Central memory CD8-positive, alpha-beta T cell (primary cell): ENCODE measurements at regions not wholly inside any gene's neighbourhood (a gene's known extent, or its start where the extent isn't known, plus 50 kb on each side); places are given as distances from the start of the nearest gene placed in this dataset.
"Not testable (repeated sequence)": the region's sequence is repeated elsewhere in the genome, so short reads cannot be mapped to it uniquely, and the experiment has no call there.

Source experiments
- ATAC-seq: fragments of 150-1000 bp; cut with Tn5 transposase; replicated peaks from 2 replicates; pipeline ENCODE4 v1.10.0; 2022; ENCODE audit warnings: mild to moderate bottlenecking, moderate FRiP score, moderate number of reproducible peaks; ENCODE audit not compliant: poor library complexity, severe bottlenecking; ENCODE audit errors: extremely low read depth
- DNase-seq, 2 donors: peaks; one replicate each; pipeline ENCODE4 v3.0.0; 2021; ENCODE audit warnings: low spot score in 2 of 2
- H3K27ac Mint-ChIP-seq: one replicate; pipeline ENCODE4 v1.8.0; 2022; ENCODE audit warnings: low read depth, mild to moderate bottlenecking, moderate library complexity, mixed read lengths
- H3K27me3 Mint-ChIP-seq: one replicate; pipeline ENCODE4 v1.8.0; 2022; ENCODE audit warnings: mixed read lengths
- H3K36me3 Mint-ChIP-seq: one replicate; pipeline ENCODE4 v1.8.0; 2022; ENCODE audit warnings: mild to moderate bottlenecking, moderate library complexity, mixed read lengths; ENCODE audit not compliant: insufficient read depth
- H3K4me1 Mint-ChIP-seq: one replicate; pipeline ENCODE4 v1.8.0; 2022; ENCODE audit warnings: mixed read lengths
- H3K4me3 Mint-ChIP-seq: one replicate; pipeline ENCODE4 v1.8.0; 2022; ENCODE audit warnings: mild to moderate bottlenecking, moderate library complexity, mixed read lengths
- H3K9me3 Mint-ChIP-seq: one replicate; pipeline ENCODE4 v1.8.0; 2022; ENCODE audit warnings: mixed read lengths

DNA sequence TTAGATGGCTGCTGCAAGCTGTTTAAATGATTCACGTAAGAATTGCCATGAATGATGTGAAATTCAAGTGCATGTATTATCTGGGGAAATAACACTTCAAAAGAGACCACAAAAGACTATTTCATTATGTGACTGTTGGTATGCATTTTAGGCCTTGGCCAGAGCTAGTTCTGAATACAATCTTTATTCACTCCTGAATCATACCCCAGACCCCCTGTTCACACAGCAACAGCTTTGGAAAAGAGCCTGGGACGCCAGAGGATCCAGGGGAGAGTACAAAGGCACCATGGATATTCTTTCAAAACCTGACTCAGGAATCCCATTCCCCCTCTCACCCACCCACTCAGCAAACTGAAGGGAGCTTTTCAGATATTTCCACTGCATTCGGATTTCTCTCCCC, 377.1 kb upstream of the DPP6 start:
- Mint-ChIP-seq H3K4me3 (no peak overlapping the region), H3K27ac (no peak overlapping the region)

DNA sequence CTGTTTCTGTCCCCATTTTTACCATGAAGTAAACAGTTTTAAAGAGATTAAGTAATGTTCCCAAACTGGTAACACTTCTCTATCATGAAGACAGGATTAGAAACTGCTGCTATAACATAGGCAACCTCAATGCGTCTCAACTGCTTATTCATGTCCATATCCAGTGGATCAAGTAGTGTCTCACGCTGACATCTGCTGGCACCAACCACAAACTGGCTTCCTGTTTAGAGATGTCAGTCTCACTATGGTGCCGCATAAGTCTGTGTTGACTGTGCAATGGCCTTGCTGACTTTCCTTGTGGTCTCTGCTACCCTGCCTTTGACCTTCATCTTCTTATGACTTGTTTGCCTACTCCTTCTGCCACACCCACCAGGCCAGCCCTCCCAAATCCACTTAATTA, 369.6 kb upstream of the DPP6 start:
- H3K27me3 Mint-ChIP-seq: no peaks in the 10 kb centered on the region
- ATAC-seq (no peak), DNase-seq (no peak)
- no peak overlapping the region for H3K27ac Mint-ChIP-seq
- no peak overlapping the region for H3K4me3 Mint-ChIP-seq
- no peaks in the 10 kb centered on the region for H3K4me1 Mint-ChIP-seq
- no peaks in the 10 kb centered on the region for H3K36me3 Mint-ChIP-seq
- H3K9me3 Mint-ChIP-seq: peaks cover 7% of the 10 kb centered on the region

More for the DNA sequence above, 377.1 kb upstream of the DPP6 start:
- Mint-ChIP-seq H3K27me3 (no peaks in the 10 kb centered on the region), H3K9me3 (peaks cover 12% of the 10 kb centered on the region), H3K4me1 (no peaks in the 10 kb centered on the region), H3K36me3 (no peaks in the 10 kb centered on the region)
- ATAC-seq (no peak), DNase-seq (no peak)

DNA sequence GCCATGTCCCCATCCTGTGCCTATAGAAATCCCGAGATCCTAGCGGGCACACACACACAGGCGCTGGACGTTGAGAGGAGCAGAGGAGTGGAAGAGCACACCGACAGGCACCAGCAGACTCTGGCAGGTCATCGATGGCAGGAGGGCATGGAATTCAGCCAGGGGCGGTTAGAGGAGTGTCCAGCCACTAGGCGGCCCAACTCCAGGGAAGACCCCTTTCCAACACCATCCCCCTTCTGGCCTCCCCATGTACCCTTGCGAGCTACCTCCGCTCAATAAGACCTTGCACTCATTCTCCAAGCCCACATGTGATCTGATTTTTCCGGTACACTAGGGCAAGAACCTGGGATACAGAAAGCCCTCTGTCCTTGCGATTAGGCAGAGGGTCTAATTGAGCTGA, 356.0 kb upstream of the DPP6 start:
- H3K36me3 Mint-ChIP-seq: no peaks in the 10 kb centered on the region
- no peaks in the 10 kb centered on the region for H3K27me3 Mint-ChIP-seq
- DNase-seq (no peak), ATAC-seq (no peak)
- H3K4me1 Mint-ChIP-seq: no peaks in the 10 kb centered on the region
- no peak overlapping the region for H3K27ac Mint-ChIP-seq
- peaks cover 11% of the 10 kb centered on the region for H3K9me3 Mint-ChIP-seq
- H3K4me3 Mint-ChIP-seq: no peak overlapping the region

DNA sequence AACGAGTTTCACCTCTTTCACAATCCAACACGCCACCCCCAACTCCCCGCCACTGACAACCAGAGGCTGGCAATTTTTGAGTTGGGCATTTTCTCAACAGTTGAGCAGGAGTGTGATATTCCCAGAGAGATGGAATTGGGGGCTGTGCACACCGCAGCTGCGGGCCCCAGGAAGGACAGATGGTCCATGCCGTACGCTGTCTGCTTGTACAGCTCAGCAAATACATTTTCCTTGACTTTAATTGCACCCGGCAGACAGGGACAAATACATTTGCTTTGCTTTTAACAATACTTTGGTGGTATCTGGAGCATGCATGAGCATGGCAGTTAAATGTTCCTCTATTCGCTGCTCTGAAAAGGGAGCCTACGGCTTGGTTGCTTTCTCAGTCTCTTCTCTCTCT, 354.2 kb upstream of the DPP6 start:
- H3K27me3 Mint-ChIP-seq: no peaks in the 10 kb centered on the region
- H3K27ac Mint-ChIP-seq: no peak overlapping the region
- no peak overlapping the region for H3K4me3 Mint-ChIP-seq
- H3K36me3 Mint-ChIP-seq: no peaks in the 10 kb centered on the region
- ATAC-seq (no peak), DNase-seq (no peak)
- peaks cover 20% of the 10 kb centered on the region for H3K9me3 Mint-ChIP-seq
- H3K4me1 Mint-ChIP-seq: no peaks in the 10 kb centered on the region

DNA sequence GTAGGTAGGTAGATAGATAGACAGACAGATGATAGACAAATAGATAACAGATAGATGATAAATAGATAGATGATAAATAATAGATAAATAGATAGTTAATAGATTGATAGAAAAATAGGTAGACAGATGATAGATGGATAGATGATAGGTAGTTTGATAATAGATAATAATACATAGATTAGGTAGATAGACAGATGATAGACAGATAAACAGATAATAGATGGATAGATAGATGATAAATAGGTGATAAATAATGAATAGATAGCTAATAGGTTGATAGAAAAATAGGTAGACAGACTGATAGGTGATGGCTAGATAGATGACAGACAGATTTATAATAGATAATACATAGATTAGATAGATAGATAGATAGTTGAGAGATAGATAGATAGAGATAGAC, 350.5 kb upstream of the DPP6 start:
- DNase-seq (no peak), ATAC-seq (no peak)
- Mint-ChIP-seq H3K36me3 (no peaks in the 10 kb centered on the region), H3K27ac (no peak overlapping the region), H3K4me1 (no peaks in the 10 kb centered on the region), H3K27me3 (no peaks in the 10 kb centered on the region), H3K4me3 (no peak overlapping the region), H3K9me3 (peaks cover 20% of the 10 kb centered on the region)

DNA sequence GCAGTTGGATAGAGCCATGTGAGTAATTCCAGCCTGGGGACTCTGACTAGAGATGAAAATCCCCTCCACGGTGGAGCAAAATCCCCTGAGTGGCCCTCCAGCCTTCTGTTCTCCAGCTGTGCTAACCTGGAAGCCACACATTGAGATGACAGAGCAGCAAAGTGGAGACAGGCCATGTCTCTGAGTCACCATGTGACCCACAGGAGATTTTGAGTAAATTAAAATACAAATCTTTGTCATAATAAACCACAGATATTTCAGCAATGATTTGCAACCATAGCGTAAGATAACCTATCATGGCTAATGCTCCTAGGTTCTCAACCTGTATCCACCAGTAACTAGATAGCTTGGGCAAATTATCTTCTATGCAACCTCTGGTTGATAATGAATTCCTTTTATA, 328.3 kb upstream of the DPP6 start:
- H3K27me3 Mint-ChIP-seq, ATAC-seq, DNase-seq, H3K4me1 Mint-ChIP-seq, H3K4me3 Mint-ChIP-seq, H3K9me3 Mint-ChIP-seq, H3K27ac Mint-ChIP-seq, H3K36me3 Mint-ChIP-seq: not testable (repeated sequence)

DNA sequence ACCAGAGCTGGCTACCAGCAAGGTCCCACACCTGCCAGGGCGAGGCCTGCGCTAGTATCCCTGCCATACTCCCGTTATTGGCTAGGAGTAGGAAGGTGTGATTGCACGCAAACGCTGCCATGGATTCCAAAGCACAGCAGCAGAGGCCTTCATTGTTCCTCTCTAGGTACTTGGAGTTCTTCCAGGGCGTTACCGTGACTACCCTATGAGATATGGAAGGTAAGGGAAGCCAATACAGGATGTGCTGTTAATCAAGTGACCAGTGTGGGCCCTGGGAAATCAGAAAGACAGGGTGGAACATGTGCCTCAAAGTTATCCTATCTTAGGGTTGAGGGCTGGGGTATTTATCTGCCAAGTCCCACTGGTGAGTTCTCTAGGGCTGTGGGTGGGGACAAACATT, 320.7 kb upstream of the DPP6 start:
- H3K36me3 Mint-ChIP-seq, H3K27ac Mint-ChIP-seq, H3K9me3 Mint-ChIP-seq, DNase-seq, ATAC-seq, H3K4me3 Mint-ChIP-seq, H3K4me1 Mint-ChIP-seq, H3K27me3 Mint-ChIP-seq: not testable (repeated sequence)

DNA sequence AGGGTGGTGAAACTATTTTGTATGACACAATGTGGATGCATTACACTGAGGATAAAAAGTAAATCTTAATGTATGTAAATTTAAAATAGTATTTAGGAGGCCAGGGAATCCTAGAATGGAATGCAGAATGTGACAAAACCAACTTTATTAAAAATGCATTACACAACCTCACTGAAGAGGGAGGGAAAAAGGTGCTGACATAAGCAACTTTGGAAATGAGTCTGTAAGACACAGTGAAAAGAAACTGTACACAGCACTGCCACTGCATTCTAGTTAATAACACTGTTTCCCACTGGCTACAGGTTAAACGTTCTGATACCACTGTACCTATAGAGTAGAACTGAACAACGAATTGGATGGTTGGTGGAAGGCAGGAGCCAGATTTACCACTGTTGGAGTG, 308.8 kb upstream of the DPP6 start:
- not testable (repeated sequence) for H3K27ac Mint-ChIP-seq

DNA sequence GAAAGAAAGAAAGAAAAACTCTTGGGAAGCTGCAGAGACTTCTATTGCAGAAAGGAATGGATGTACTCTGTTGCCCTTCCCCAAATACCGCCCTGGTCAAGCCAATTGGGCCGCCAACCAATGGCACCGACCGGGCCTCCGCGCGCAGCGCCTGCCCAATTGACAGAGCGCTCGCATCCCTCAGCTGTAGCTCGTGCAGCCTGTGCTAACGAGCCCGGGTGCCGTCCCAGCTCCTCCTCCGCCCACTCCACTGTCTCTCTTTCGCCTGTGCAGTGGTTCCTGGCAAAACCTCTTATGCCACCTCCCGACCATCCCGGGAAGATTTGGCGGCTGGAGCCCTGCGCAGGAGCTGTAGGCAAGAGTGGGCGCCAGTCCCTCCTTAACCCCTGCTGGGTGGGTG, 304.2 kb upstream of the DPP6 start:
- not testable (repeated sequence) for ATAC-seq, H3K27me3 Mint-ChIP-seq, H3K36me3 Mint-ChIP-seq, DNase-seq, H3K4me1 Mint-ChIP-seq, H3K27ac Mint-ChIP-seq, H3K9me3 Mint-ChIP-seq, H3K4me3 Mint-ChIP-seq

More for the DNA sequence above, 308.8 kb upstream of the DPP6 start:
- not testable (repeated sequence) for H3K4me3 Mint-ChIP-seq, H3K4me1 Mint-ChIP-seq, H3K27me3 Mint-ChIP-seq, DNase-seq, H3K36me3 Mint-ChIP-seq, ATAC-seq, H3K9me3 Mint-ChIP-seq

DNA sequence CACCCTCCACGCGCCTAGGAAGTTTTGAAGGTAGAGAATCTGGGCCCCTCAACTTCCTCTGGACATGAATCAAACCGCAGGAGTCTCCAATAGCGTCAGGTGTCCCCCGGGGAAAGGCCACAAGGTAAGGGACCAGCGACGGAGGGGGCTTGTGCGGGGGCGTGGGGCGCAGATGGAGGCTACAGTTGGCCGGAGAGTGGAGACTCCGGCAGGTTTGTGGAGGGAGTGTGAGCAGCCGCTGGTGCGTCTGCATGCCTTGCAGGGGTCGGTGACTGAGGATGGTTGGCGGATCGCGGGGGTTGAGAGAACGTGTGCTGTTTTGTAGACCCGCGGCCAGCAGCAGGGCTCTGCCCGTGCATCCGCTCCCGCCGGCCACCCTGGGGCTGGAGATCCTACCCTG, 303.3 kb upstream of the DPP6 start:
- not testable (repeated sequence) for DNase-seq, H3K27me3 Mint-ChIP-seq, H3K4me1 Mint-ChIP-seq, H3K36me3 Mint-ChIP-seq, H3K4me3 Mint-ChIP-seq, H3K9me3 Mint-ChIP-seq, ATAC-seq, H3K27ac Mint-ChIP-seq

DNA sequence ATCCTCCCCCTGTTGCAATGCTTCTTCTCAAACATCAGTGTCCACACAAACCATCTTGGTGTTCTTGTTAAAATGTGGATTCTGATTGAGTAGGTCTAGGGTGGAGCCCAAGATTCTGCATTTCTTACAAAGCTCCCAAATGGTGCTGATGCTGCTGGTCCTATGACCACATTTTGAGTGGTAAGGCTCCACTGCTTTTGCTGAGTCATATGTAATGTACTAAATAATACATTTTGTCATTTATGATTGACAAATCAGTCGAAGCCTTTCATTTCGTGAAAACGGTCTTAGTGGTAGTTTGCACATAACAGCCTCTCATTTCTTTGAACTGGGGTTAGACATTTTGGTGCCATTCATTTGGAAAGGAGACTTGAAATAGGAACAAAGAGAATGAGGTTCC, 286.3 kb upstream of the DPP6 start:
- H3K4me3 Mint-ChIP-seq, H3K4me1 Mint-ChIP-seq, H3K27ac Mint-ChIP-seq, H3K27me3 Mint-ChIP-seq, DNase-seq, ATAC-seq, H3K36me3 Mint-ChIP-seq: not testable (repeated sequence)
- peaks cover 14% of the 10 kb centered on the region for H3K9me3 Mint-ChIP-seq

DNA sequence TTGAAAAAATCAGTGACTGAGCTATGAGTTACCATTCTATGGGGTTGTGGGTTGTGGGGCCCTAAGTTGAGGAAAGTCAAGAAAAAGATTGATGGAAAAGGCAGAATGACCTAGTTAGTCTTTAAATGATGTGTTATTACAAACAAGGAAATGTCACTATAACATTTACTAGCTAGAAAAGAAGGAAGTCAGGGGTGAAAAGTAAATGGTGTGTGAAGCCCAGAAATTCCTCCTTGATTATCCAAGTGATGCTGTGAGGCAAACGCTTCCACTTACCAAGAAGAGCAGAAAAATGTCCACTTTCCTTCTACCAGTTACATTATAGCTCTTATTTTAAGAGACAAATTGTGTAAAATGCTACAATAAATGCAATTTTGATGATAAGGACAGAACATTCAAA, 285.3 kb upstream of the DPP6 start:
- not testable (repeated sequence) for H3K27me3 Mint-ChIP-seq, ATAC-seq, H3K4me3 Mint-ChIP-seq, H3K4me1 Mint-ChIP-seq, H3K27ac Mint-ChIP-seq, DNase-seq, H3K36me3 Mint-ChIP-seq
- H3K9me3 Mint-ChIP-seq: peaks cover 14% of the 10 kb centered on the region

DNA sequence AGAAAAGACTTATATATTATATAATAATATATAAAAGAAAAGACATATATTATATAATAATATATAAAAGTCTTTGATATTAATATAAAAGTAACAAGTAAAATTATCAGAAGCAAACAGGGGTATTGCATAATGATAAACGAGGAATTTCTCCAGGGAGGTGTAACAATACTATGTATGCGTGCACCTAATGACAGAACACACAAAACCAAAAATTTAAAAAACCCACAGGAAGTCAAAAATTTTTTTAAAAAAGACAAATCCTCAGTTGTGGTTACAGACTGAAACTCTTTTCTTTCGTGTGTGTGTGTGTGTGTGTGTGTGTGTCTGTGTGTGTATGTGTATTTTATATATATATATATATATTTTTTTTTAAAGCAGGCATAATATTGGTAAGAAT, 279.2 kb upstream of the DPP6 start:
- no peaks in the 10 kb centered on the region for H3K4me1 Mint-ChIP-seq
- no peaks in the 10 kb centered on the region for H3K27me3 Mint-ChIP-seq
- no peak overlapping the region for H3K4me3 Mint-ChIP-seq

DNA sequence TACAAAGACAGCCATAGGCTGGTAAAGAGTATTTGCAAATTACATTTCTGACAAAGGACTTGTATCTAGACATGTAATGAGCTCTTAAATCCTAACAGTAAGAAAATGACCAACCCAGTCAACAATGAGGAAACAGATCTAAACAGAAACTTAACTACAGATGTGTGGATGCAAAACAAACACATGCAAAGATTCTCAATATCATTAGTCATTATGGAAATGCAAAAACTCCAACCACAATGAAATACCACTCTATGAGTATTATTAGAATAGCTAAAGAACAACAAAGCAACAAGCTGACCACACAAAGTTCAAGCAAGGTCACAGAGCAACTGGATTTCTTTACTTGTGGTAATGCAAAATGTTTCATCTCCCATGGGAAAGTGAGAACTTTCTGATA, 275.3 kb upstream of the DPP6 start:
- not testable (repeated sequence) for H3K4me3 Mint-ChIP-seq, H3K4me1 Mint-ChIP-seq, DNase-seq, H3K9me3 Mint-ChIP-seq, H3K27me3 Mint-ChIP-seq, H3K36me3 Mint-ChIP-seq, ATAC-seq, H3K27ac Mint-ChIP-seq

More for the DNA sequence above, 279.2 kb upstream of the DPP6 start:
- no peak for ATAC-seq
- peaks cover 10% of the 10 kb centered on the region for H3K9me3 Mint-ChIP-seq
- DNase-seq: no peak
- H3K36me3 Mint-ChIP-seq: no peaks in the 10 kb centered on the region
- H3K27ac Mint-ChIP-seq: no peak overlapping the region
